Activated CD8-positive, alpha-beta memory T cell treated with anti-CD3 and anti-CD28 coated beads, Interleukin-2, amount 10 ng/mL, durations not matched to agents 7 days and 5 days (primary cell): ENCODE measurements at regions not wholly inside any gene's neighbourhood (a gene's known extent, or its start where the extent isn't known, plus 50 kb on each side); places are given as distances from the start of the nearest gene placed in this dataset.

ENCODE experiments used
- ATAC-seq: fragments of 150-1000 bp; cut with Tn5 transposase; one replicate; pipeline ENCODE4 v1.10.0; 2021; ENCODE audit warnings: moderate library complexity
- CTCF ChIA-PET: fragments of 350-600 bp; sonication (Branson Sonifier 250); formaldehyde crosslinking; loops from one replicate; lab custom pipeline; 2021; ENCODE audit warnings: antibody characterized with exemption; lab: Charles Lee
- DNase-seq: peaks from one replicate; pipeline ENCODE4 v3.0.0-alpha.2; 2020
- H3K27ac Mint-ChIP-seq: one replicate; pipeline ENCODE4 v1.8.0; 2021; ENCODE audit warnings: mild to moderate bottlenecking, mixed read lengths
- H3K27me3 Mint-ChIP-seq: one replicate; pipeline ENCODE4 v1.8.0; 2021; ENCODE audit warnings: mixed read lengths
- H3K36me3 Mint-ChIP-seq: one replicate; pipeline ENCODE4 v1.8.0; 2021; ENCODE audit warnings: mild to moderate bottlenecking, mixed read lengths
- H3K4me1 Mint-ChIP-seq: one replicate; pipeline ENCODE4 v1.8.0; 2021; ENCODE audit warnings: mixed read lengths
- H3K4me3 Mint-ChIP-seq: one replicate; pipeline ENCODE4 v1.8.0; 2021; ENCODE audit warnings: mild to moderate bottlenecking, moderate library complexity, mixed read lengths
- H3K9me3 Mint-ChIP-seq: one replicate; pipeline ENCODE4 v1.8.0; 2022; ENCODE audit warnings: low read depth, mixed read lengths

DNA sequence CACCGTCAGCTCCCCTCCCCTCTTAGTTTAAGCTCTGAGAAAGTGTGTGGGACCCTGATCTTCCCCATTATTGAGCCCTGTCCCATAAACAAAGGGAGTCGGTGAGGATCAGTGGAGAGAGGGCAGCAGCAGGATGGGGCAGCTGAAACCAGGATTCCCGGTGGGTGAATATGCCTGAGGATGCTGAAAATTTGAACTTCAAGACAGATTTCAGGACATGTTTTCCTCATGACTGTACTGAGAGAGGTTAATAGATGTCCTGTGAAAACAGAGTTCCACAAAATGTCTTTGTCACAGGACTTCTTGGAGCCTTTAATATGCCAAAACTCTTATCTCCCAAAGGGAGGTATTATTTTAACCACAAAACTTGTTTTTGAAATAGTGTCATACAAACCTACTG lies 53.5 kb upstream of the SLC22A16 start:
- Mint-ChIP-seq H3K4me1 (peaks cover 24% of the 10 kb centered on the region), H3K9me3 (no peaks in the 10 kb centered on the region), H3K27me3 (peaks cover 5% of the 10 kb centered on the region), H3K36me3 (no peaks in the 10 kb centered on the region), H3K4me3 (no peak overlapping the region), H3K27ac (no peak overlapping the region)
- no peak for DNase-seq
- ATAC-seq: no peak
- CTCF ChIA-PET: interaction anchor here (0.8 to 1.7 kb wide), 5 partner anchors 153 to 469 kb away, joined by 3 to 5 read pairs (median 3); partner anchors contain the start of gene CDK19

- Mint-ChIP-seq H3K4me1 (peaks cover 19% of the 10 kb centered on the region), H3K27me3 (peaks cover 5% of the 10 kb centered on the region), H3K36me3 (no peaks in the 10 kb centered on the region), H3K4me3 (no peak overlapping the region), H3K27ac (no peak overlapping the region), H3K9me3 (no peaks in the 10 kb centered on the region)
- DNase-seq: no peak
- peak; percentile 47 for ATAC-seq
- CTCF ChIA-PET: interaction anchor here (0.8 to 1.7 kb wide), 7 partner anchors 16 to 470 kb away, joined by 3 to 5 read pairs (median 3); partner anchors contain the start of gene CDK19
Observed at GRCh38 chr6:110529355-110529754, 52.9 kb upstream of the SLC22A16 start.

GRCh38 chr6:110528930-110529325 lies 52.5 kb upstream of the SLC22A16 start:
- H3K9me3 Mint-ChIP-seq: no peaks in the 10 kb centered on the region
- H3K36me3 Mint-ChIP-seq: no peaks in the 10 kb centered on the region

DNA sequence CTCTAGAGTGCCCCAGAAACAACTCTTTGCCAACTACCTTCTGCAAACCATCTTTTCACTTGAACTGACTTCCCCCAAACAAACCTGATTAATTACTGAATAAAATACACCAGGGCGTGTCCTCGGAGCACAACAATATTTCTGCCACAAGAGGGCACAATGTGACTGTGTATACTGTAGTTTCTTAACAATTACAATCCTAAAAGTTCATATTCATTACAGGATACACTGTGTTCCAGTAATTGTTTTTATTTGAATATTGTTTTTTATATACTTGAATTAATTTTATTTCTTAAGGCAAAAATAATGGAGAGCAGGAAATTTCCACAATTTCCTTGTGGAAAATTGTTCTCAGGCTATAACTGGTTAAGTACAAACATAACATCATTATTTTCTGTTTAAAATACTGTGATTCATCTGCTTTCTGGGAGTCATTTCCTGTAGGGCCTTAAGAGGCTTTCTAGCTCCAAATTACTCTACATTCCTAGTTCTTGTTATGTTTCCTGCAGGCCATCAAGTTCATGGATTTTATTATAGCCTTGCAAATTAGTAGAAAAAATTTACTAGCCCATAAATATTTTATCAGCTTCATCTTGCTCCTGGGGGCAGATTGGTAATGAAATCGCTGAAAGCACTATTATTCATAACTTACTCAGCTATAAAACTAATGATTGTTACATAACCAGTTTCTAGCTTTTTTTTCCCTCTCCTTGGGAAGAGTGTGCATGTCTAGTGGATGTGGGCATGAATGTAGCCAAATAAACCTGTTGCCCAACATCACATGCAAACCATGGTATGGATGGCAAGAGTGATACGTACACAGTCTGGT lies 51.9 kb upstream of the SLC22A16 start:
- ATAC-seq (peak; percentile 63), DNase-seq (peak; percentile 71)
- Mint-ChIP-seq H3K27me3 (peaks cover 5% of the 10 kb centered on the region), H3K4me1 (peaks cover 16% of the 10 kb centered on the region), H3K9me3 (no peaks in the 10 kb centered on the region), H3K36me3 (no peaks in the 10 kb centered on the region), H3K4me3 (no peak overlapping the region), H3K27ac (no peak overlapping the region)
- CTCF ChIA-PET: interaction anchor here (0.6 to 1.8 kb wide), 19 partner anchors 9 to 682 kb away, joined by 3 to 7 read pairs (median 4); partner anchors contain the start of gene CDK19

More at GRCh38 chr6:110528930-110529325, 52.5 kb upstream of the SLC22A16 start:
- ATAC-seq (no peak), DNase-seq (no peak)
- Mint-ChIP-seq H3K4me1 (peaks cover 19% of the 10 kb centered on the region), H3K27me3 (peaks cover 5% of the 10 kb centered on the region), H3K27ac (no peak overlapping the region), H3K4me3 (no peak overlapping the region)
- CTCF ChIA-PET: interaction anchor here (0.7 to 1.7 kb wide), 17 partner anchors 9 to 681 kb away, joined by 3 to 6 read pairs (median 4); partner anchors contain the start of gene CDK19

GRCh38 chr6:110527516-110527915 lies 51.1 kb upstream of the SLC22A16 start:
- DNase-seq (no peak), ATAC-seq (no peak)
- CTCF ChIA-PET: interaction anchor here (0.6 to 1.8 kb wide), 11 partner anchors 9 to 682 kb away, joined by 3 to 7 read pairs (median 4); no protein-coding TSS in a partner anchor
- peaks cover 16% of the 10 kb centered on the region for H3K4me1 Mint-ChIP-seq
- peaks cover 5% of the 10 kb centered on the region for H3K27me3 Mint-ChIP-seq
- H3K4me3 Mint-ChIP-seq: no peak overlapping the region
- no peaks in the 10 kb centered on the region for H3K36me3 Mint-ChIP-seq
- H3K9me3 Mint-ChIP-seq: no peaks in the 10 kb centered on the region
- no peak overlapping the region for H3K27ac Mint-ChIP-seq

GRCh38 chr6:110526726-110527125 lies 50.3 kb upstream of the SLC22A16 start:
- CTCF ChIA-PET: interaction anchor here (0.7 to 1.8 kb wide), 5 partner anchors 133 to 352 kb away, joined by 3 to 7 read pairs (median 3); no protein-coding TSS in a partner anchor
- ATAC-seq (no peak), DNase-seq (no peak)
- Mint-ChIP-seq H3K4me1 (peaks cover 15% of the 10 kb centered on the region), H3K9me3 (no peaks in the 10 kb centered on the region), H3K36me3 (no peaks in the 10 kb centered on the region), H3K27ac (no peak overlapping the region), H3K27me3 (peaks cover 5% of the 10 kb centered on the region), H3K4me3 (no peak overlapping the region)
